ENCODE measurements at regions not wholly inside any gene's neighbourhood (a gene's known extent, or its start where the extent isn't known, plus 50 kb on each side); places are given as distances from the start of the nearest gene placed in this dataset.

DNA sequence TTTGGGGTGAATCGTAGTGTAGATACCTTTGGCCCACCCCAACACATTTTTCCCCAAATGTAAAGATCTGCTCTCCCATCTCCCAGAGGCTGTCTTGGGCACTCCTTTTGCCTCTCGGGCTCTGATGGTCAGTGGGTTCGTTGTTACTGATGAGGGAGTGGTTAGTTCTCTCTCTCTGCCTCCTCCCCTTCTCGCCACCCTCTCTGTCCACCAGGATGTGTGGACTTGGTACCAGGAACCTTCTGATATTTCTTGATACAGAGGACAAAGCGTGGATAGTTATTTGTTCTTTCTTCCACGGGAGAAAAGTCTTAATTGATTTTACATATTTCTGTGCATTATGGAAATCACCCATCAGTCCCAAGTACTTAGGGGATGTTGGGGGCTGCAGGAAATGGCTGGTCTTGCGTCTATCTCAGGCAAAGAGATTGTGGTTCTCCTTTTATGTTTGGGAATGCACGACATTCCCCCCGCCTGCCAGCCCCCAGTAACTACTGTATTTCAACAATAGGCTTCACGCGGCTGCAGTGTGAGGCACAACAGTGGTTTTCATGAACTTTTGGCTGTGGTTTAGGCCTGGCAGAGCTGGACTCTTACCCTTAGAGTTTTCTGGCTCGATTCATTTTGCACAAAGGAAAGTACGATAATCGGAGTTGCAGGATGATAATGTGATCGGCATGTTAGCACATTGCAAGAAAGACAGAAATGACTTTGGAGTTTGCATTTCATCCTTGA is 79.0 kb upstream of the ZNF536 start:
- DNase-seq (ENCODE audit: low read depth in 3 of 3, low spot score in 2 of 3) = no peak

DNA sequence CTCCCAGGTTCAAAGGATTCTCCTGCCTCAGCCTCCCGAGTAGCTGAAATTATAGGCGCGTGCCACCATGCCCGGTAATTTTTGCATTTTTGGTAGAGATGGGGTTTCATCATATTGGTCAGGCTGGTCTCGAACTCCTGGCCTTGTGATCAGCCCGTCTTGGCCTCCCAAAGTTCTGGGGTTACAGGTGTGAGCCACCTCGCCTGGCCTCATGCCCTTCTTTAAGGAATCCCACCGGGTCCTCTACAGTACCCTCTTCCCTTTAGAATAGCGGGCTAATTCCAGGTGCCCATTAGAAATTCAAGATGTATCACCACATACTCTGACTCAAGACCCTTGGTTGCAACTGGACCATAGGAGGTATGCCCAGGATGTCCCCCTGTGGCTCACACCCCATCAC is 74.2 kb upstream of the ZNF536 start:
- no peak for DNase-seq (ENCODE audit: low read depth in 3 of 3, low spot score in 2 of 3)

DNA sequence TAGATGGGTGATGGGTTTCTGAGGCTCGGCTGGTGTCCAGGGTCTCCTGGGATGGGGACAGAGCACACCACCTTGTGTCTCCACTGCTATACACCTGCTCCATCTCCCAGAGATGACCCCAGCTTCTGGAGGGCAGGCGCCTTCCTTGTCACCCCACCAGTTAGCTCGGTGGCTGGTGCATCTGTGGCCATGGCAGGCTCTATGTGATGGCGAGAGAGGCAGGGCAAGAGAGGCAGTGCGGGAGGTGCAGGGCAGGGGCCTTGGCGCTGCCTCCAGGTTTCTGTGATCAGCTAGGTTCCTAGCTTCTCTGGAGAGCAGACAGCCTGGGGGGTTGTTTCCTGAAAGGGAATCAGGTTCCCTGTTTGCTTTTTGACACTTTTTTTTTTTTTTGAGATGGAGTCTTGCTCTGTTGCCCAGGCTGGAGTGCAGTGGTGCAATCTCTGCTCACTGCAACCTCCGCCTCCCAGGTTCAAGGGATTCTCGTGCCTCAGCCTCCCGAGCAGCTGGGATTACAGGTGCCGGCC is 69.0 kb upstream of the ZNF536 start:
- no peak for DNase-seq (ENCODE audit: low read depth in 3 of 3, low spot score in 2 of 3)

DNA sequence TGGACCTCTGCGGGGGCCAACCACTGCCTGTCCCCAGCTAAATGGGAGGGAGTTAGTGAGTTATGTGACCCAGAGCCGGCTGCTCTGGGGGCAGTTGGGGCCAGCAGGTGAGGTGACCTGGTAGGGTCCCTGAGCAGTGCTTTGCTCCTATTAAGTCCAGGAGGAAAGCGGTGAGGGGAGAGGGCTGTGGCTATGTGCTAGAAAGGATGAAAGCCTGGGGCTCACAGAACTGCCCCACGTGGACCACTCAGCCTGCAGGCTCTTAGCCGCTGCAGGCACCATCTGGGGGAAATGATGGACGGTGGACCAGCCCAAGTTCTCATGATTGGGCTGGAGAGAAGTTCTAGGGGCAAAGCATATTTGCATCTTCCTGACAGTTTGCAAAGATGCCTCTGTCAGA is 67.6 kb upstream of the ZNF536 start:
- DNase-seq (ENCODE audit: low read depth in 3 of 3, low spot score in 2 of 3) = no peak

DNA sequence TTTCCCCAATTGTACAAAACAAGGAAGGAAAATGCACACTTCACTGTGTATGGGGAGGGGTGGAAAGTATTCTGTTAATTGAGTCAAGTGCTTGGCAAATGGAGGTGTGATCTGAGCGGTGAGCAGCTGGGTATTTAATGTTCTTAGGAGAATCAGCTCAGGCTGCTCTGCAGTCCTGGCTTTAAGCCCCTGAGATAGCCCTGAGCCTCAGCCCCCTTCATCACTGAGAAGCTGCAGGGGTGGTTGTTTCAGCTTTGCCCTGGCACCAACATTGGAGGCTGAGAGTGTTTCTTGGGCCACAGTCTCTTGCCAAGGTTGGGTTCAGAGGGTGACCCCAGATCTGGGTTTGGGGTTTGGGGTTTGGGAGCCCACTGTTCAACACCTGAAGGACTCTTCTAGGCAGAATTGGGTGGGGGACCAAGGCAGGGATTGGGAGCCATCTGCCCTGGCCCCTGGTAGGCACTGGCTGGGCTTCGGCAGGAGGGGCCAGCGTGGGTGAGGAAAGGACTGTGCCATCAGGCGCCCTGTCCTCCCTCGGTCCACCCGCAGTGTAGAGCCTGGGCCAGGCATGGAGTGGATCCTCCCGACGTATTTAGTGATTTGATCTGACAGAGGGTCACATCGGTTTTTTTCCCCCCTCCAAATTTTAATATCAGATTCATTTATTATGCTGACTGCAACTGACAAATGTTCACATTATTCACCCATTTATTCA is 66.7 kb upstream of the ZNF536 start:
- DNase-seq (ENCODE audit: low read depth in 3 of 3, low spot score in 2 of 3) = no peak

DNA sequence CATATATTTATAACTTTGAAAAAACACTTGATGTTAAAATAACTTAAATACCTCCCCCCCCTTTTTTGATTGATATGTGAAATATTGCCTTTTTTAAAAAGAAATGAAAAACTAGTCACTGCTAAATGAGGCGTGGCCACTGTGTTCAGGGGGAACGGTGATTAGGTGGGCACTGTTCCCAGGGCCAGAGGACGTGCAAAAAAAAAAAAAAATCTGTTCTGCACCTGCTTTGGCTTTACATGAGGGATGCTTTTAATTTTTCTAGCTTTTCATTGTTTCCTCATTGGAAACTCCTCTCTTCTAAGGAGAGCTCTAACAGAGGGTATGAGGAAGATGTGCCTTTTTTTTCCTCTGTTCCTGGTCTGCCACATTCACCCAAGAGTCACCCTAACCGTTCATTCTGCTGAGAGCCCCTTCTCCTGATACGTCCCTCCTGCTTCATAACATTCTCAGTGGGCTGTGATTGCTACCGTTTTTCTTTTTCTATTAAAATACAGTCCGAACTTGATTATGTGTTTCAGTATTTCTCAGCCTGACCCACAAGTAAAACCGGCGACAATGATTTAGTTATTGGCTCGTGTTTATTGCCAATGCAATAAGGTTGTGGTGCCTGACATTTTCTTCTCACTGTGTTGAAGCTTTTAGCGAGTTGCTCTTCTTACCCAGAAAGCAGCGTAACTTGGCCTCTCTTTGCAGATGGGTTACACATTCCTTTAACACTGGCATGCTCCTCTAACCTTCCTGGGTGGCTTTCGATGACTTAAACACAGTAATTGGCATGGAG is 64.8 kb upstream of the ZNF536 start:
- no peak for DNase-seq (ENCODE audit: low read depth in 3 of 3, low spot score in 2 of 3)

DNA sequence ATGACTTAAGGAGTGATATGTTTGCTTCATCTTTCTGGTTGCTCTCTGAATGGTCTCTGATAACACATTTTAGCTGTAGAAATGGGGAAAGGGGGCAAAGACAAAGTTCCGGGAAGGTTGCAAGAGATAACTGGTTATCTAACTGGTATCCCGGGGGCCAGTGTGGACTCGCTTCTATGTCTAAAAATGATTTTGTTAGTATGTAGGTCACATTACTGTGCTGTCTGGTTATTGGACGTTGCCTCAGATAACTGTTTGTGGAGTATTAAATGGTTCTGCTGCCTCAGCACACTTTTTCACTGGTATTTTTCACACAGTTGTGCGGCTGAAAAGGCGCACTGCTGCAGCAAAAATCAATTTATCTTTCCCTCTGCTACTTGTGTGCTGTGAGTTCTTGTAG is 63.0 kb upstream of the ZNF536 start:
- DNase-seq (ENCODE audit: low read depth in 3 of 3, low spot score in 2 of 3) = no peak

DNA sequence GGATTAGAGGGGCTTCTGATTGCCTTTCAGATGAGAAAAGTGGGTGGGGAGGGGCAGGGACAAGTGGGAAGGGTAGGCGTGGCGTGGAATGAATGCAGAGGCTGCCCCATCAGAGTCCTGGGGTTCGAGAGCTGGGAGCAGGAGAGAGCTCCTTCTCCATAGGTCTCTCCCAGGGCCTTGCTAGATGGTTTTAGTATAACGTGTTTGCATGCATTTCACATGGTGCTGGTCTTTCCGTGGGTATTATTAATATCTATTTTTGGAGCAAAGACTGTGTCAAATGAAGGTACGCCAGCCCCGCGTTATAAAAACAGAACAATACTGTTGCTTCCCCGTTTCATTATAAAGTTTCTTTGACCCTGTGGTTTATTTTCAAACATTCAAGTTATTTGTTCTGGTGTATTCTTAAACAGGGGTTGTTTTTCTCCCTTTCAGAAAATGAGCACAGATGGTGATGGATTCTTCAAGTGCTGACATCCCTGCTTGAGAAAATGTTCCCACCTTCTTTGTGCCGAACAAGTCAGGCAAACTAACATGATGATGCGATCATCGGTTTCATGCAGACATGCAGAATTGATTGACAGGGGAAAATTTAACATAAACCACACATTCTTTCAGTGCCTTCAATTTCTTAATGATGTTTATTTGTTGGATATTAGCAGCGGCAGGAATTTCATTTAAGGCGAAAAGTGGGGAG is 62.1 kb upstream of the ZNF536 start:
- no peak for DNase-seq (ENCODE audit: low read depth in 3 of 3, low spot score in 2 of 3)

DNA sequence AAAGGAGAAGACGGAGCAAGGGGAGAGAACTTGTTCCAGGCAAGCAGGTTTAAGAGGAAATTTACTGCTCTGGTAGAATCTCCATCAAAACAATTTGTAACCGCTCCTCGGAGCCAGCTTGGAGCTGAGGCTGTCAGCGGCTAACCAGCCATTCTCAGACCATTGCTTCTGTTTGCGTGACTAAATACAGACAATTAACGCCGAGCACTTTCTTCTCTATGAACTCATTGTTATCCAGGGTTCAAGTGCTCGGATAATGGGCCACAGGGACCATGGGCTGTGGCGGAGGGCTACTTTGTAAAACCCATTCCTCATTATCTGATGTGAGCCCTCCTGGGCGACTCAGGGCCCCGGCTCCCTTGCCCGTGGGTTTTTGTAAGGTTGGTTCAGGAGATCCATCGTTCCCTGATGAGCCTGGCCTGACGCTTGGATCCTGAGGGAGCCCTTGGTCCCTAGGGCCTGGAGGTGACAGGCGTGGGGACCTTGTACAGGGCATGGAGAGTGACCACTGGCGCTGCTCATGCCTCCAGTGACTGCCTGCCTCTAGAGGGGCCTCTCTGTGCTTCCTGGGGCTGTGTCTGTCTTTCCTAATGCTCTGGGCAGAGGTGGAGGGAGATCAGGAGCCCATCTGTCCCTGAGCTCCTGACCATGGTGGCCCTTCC is 61.5 kb upstream of the ZNF536 start:
- DNase-seq (ENCODE audit: low read depth in 3 of 3, low spot score in 2 of 3) = no peak

DNA sequence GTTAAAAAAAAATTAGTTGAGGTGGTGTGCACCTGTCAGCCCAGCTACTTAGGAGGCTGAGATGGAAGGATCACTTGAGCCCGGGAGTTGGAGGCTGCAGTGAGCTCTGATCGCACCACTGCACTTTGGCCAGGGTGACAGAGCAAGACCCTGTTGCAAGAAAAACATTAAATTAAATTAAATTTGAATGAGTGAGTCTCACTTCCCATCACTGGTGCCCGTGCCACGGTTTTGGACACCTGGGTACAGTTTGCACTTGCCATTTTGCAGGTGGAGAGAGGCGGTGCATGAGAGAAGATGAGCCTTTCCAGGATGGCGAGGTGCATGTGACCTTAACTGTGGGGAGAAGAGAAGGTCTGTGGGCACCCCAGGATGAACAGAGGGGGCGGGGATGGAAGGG is 60.3 kb upstream of the ZNF536 start:
- DNase-seq (ENCODE audit: low read depth in 3 of 3, low spot score in 2 of 3) = no peak

DNA sequence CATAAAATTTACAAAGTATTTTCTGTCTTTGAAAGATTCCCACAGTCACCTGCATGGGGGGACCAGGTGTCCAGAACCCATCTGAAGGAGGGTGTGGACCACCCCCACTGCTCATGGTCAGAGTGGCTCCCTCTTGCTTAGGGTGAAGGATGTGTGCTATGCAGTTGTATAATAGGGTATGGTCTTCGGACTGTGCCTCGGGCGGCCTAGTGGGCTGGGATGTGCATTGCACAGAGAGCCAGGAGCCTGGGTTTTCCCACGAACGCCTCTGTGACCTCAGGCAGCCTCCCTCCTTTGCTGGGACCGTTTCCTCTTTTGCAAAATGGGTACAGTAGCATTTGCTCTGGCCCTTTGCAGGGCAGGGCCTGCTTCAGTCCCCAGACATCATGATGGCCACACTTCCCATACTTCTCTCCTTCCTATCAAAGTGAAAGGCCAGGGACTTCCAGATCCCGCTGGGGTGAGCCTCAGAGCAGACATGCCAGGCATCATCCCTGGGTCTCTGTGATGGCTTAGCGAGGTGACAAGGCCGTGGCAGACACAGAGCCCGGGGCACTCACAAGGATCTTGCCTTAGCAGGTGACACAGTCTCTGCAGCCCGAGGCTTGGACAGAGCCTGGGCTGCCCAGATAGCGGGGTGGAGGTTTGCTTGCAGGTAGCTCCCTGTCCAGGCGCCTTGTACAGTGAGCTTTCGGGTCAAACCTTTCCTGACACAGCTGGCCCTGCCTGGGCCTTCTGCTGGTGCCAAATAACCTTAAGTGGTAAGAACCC is 59.4 kb upstream of the ZNF536 start:
- no peak for DNase-seq (ENCODE audit: low read depth in 3 of 3, low spot score in 2 of 3)

DNA sequence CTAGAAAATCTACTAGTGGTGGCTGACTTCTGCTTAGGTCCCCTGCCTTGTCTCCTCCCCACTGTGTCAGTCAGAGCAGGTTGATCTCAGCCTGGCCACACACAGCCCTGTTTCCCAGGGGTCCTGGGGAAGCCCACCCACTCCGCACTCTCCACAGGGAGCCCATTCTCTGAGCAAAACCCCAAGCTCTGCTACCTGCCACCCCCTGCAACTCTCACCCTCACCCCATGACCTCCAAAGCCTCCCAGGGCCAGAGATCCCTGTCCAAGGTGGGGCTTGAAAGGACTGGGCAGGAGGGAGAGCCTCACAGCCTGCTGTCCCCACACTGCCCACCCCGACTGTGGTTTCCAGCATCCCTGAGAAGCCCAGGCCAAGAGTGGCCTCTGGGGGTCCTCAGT is 58.8 kb upstream of the ZNF536 start:
- no peak for DNase-seq (ENCODE audit: low read depth in 3 of 3, low spot score in 2 of 3)

DNA sequence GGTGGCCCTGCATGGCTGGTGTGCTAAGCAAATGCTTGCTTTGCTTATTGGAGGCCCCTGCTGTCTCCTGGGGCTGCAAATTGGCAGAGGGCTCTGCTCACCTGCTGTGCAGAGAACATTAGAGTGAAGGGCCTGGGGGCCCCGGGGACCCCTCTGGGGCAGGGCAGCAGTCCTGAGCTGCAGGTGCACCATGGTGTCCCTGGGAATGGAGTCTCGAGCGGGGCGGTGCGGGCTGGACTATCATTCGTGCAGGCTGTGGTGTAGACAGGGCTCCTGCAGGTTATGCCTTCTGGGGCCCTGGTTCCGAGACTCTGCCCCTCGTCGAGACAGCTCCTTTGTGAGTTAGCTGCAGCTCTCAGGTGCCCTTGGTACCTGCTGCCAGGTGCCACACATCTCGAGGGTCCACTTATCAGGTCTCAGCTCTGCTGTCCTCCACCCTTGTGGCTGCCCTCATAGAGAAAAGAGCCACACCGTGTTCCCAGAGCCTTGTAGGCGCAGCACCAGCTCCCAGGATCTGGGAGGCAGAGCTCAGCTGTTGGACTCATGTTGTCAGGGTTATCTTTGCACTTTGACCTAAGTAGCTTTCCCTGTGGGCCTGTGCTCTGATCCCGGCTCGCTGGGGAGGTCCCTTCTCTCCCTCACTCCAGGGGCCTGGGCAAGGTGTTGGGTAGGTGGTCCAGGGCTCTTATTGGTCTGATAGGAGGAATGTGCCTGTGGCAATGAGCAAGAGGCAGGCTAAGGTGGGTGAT is 58.0 kb upstream of the ZNF536 start:
- no peak for DNase-seq (ENCODE audit: low read depth in 3 of 3, low spot score in 2 of 3)

DNA sequence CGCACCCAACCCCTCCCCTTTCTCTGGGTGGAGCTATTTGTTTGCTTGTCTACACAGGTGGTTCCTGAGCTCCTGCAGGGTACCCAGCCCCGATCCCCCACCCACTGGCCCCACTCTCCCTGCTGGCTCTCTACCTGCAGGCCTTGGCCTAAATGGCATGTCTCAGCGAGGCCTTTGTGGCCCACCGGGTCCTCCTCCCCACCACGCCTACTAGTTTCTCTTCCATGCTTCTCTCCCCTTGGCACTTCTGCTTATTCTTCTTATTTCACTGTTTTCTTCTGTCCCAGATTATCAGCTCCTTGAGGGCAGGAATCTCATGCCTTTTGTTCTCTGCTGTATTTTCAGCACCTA is 57.4 kb upstream of the ZNF536 start:
- DNase-seq (ENCODE audit: low read depth in 3 of 3, low spot score in 2 of 3) = no peak

DNA sequence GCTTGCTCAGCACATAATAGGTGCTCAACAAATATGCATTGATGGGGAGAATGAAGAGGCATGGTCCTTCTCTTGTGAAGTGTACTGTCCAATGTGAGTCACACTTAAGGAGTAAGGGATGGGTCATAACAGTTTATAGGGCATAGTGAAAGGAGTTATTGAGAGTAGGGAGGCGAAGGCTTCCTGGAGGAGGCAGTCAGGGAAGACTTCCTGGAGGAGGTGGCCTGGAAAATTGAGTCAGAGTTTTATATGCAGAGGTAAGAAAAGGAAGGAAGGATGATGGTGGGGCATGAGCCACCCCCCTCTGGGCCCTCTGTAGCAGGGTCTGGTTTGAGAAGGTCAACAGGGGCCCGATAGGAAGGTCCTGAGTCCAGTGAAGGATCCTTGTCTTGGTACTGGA is 57.0 kb upstream of the ZNF536 start:
- no peak for DNase-seq (ENCODE audit: low read depth in 3 of 3, low spot score in 2 of 3)

DNA sequence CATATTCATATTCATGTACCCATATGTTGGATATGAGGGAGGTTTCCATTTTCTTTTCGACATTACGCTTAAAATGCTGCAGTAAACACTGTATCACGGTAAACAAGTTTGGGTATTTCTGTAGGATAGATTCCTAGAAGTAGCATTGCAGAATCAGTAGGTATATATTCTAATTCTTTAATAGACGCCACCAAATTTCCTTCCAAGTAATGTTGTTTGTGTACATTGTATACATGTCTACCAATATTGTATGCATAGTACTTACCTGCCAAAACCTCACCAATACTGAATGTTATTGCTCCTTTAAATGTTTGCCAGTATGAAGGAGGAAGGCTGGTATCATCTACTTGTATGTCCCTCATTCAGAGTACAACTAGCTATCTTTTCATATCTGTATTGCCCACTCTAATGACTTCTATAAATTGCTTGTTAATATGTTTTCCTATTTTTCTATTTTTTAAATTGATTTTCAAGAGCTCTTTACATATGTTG is 56.1 kb upstream of the ZNF536 start:
- no peak for DNase-seq (ENCODE audit: low read depth in 3 of 3, low spot score in 2 of 3)

DNA sequence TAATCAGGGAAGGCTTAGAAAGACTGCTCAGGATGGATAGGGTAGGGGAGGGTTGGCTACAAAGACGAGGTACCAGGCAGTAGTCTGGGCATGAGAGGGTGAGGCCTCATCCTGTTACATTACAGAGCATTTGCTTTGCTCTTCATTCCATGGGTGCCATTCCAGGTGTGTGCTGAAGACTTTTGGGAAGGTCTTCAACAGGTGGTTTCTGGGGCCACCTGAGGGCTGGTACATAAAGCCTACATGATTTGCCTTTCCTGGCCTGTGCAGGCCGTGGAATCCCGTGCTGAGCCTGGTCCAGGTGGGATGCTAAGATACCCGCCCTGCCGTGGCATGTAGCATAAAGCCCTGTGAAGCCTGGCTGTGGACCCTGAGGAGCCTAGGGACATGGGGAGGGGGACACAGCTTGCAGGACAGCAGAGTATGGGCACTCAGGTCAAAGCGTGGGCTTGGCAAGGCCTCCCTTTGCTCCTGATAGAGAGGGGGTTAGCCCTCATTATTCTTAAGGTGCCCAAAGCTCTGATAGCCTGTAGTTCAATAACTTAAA is 55.6 kb upstream of the ZNF536 start:
- no peak for DNase-seq (ENCODE audit: low read depth in 3 of 3, low spot score in 2 of 3)

DNA sequence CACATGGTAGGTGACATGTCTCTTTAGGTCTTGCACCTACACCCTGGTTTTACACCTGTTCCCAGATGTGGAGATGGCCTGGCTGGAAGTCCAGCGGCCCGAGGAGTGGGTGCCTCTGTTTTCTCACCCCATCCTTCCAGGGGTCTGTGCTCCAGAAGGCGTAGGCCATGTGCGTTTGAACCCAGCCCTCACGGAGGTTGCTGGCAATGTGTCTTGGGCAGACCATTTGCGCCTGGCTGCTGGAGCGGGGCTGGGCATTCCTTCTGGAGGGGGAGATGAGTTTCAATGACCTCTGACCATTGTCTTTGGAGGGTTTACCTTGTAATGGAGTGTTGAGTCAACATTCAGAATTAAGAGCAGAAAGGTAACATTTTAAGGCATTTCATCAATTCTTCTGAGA is 54.8 kb upstream of the ZNF536 start:
- no peak for DNase-seq (ENCODE audit: low read depth in 3 of 3, low spot score in 2 of 3)

DNA sequence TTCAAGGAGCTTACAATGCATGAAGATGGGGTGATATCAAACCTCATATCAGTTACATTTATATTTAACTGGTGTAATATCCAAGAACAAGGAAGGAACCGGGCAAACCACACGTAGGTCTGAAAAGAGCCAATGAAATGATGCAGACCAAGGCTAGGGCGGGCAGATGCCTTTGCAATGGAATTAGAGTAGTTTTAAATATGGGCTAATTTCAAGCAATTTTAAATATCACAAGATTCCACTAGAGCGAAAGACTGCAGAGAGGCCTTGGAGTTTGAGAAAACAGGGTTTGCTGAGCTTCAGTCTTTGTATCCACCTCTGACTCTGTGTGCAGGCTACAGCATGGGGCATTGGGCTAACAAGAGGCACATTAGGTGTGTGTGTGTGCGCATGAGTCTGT is 53.9 kb upstream of the ZNF536 start:
- no peak for DNase-seq (ENCODE audit: low read depth in 3 of 3, low spot score in 2 of 3)
